NT2/D1 (cell line): ENCODE measurements at regions not wholly inside any gene's neighbourhood (a gene's known extent, or its start where the extent isn't known, plus 50 kb on each side); places are given as distances from the start of the nearest gene placed in this dataset.
"Not testable (repeated sequence)": the region's sequence is repeated elsewhere in the genome, so short reads cannot be mapped to it uniquely, and the experiment has no call there.

ENCODE experiments used
- YY1 ChIP-seq: IDR thresholded peaks from 2 replicates; pipeline ENCODE4 v1.6.1; 2011; ENCODE audit not compliant: insufficient read length, insufficient read depth
- ZNF274 ChIP-seq: IDR thresholded peaks from 2 replicates; pipeline ENCODE4 v1.6.1; 2011; ENCODE audit warnings: mild to moderate bottlenecking, low read depth, low read length

DNA sequence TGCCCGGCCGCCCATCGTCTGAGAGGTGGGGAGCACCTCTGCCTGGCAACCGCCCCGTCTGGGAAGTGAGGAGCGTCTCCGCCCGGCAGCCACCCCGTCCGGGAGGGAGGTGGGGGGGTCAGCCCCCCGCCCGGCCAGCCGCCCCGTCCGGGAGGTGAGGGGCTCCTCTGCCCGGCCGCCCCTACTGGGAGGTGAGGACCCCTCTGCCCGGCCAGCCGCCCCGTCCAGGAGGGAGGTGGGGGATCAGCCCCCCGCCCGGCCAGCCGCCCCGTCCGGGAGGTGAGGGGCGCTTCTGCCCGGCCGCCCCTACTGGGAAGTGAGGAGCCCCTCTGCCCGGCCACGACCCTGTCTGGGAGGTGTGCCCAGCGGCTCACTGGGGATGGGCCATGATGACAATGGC is 80.5 kb upstream of the FAM110C start:
- TF ChIP-seq YY1, ZNF274: not testable (repeated sequence)
